Astrocyte of the cerebellum (primary cell): ENCODE measurements at regions not wholly inside any gene's neighbourhood (a gene's known extent, or its start where the extent isn't known, plus 50 kb on each side); places are given as distances from the start of the nearest gene placed in this dataset.

Experiments used
- DNase-seq: peaks from one replicate; pipeline ENCODE4 v3.0.0-alpha.2; 2011; ENCODE audit warnings: low read depth
- H3K4me3 ChIP-seq: 2 replicates; pipeline ENCODE4 v1.5.1; 2011; ENCODE audit warnings: mild to moderate bottlenecking, low read depth, low read length, moderate library complexity
- CTCF ChIP-seq: IDR thresholded peaks from 2 replicates; pipeline ENCODE4 v1.5.1; 2012; ENCODE audit warnings: low read length, low read depth, moderate library complexity, mild to moderate bottlenecking; ENCODE audit errors: missing control alignments
- in situ Hi-C: cut with HindIII; loops from 2 replicates; pipeline ENCODE4 v1.10.0; 2017; ENCODE audit warnings: low sequenced_read_pairs

GRCh38 chr2:58358026-58358425 is 116.9 kb upstream of the FANCL start:
- no peak for DNase-seq
- in situ Hi-C loops, result no loop called here
- TF ChIP-seq CTCF, result no peak
- no peak overlapping the region for H3K4me3 ChIP-seq

GRCh38 chr2:58357521-58357920 is 116.4 kb upstream of the FANCL start:
- H3K4me3 ChIP-seq, result no peak overlapping the region
- TF ChIP-seq CTCF, result no peak
- DNase-seq, result no peak
- in situ Hi-C loops, result no loop called here

- TF ChIP-seq CTCF, result no peak
- in situ Hi-C loops, result no loop called here
- DNase-seq, result no peak
- H3K4me3 ChIP-seq, result no peak overlapping the region
Observed at GRCh38 chr2:58354230-58354629, 113.1 kb upstream of the FANCL start.

- no peak for TF ChIP-seq CTCF
- in situ Hi-C loops, result no loop called here
- H3K4me3 ChIP-seq, result no peak overlapping the region
- DNase-seq, result no peak
Observed at GRCh38 chr2:58350484-58350883, 109.4 kb upstream of the FANCL start.

GRCh38 chr2:58347810-58348209 is 106.7 kb upstream of the FANCL start:
- DNase-seq, result no peak
- in situ Hi-C loops, result no loop called here
- TF ChIP-seq CTCF, result no peak
- no peak overlapping the region for H3K4me3 ChIP-seq

GRCh38 chr2:58341047-58341446 is 99.9 kb upstream of the FANCL start:
- no peak for TF ChIP-seq CTCF
- in situ Hi-C loops, result no loop called here
- H3K4me3 ChIP-seq, result no peak overlapping the region
- no peak for DNase-seq
